ENCODE measurements at regions not wholly inside any gene's neighbourhood (a gene's known extent, or its start where the extent isn't known, plus 50 kb on each side); places are given as distances from the start of the nearest gene placed in this dataset.

GRCh38 chr20:22354647-22355046 lies 229.7 kb downstream of the FOXA2 start:
- ChIA-PET POLR2A (no interaction called here), CTCF (interaction anchor here (1.1 to 8.6 kb wide), 2 partner anchors 10 to 14 kb away, joined by 3 to 47 read pairs; no protein-coding TSS in a partner anchor)
- DNase-seq (ENCODE audit: extremely low spot score): no peak
- TF ChIP-seq CTCF (IDR thresholded peaks at IDR 0.05; ENCODE audit: control extremely low read depth, extremely low read depth, low read depth, missing control alignments): no peak

- no peak for DNase-seq (ENCODE audit: extremely low spot score)
- ChIA-PET POLR2A (no interaction called here), CTCF (interaction anchor here (1.1 to 8.6 kb wide), 2 partner anchors 8 to 13 kb away, joined by 3 to 47 read pairs; no protein-coding TSS in a partner anchor)
Measured at GRCh38 chr20:22353586-22353985, 230.8 kb downstream of the FOXA2 start.

GRCh38 chr20:22352019-22352418 lies 232.4 kb downstream of the FOXA2 start:
- ChIA-PET CTCF (interaction anchor here (1.5 to 8.6 kb wide), 2 partner anchors 12 to 340 kb away, joined by 3 to 47 read pairs; no protein-coding TSS in a partner anchor), POLR2A (no interaction called here)
- TF ChIP-seq CTCF (IDR thresholded peaks at IDR 0.05; ENCODE audit: control extremely low read depth, extremely low read depth, low read depth, missing control alignments): no peak
- no peak for DNase-seq (ENCODE audit: extremely low spot score)

More at GRCh38 chr20:22353586-22353985, 230.8 kb downstream of the FOXA2 start:
- no peak for TF ChIP-seq CTCF (IDR thresholded peaks at IDR 0.05; ENCODE audit: control extremely low read depth, extremely low read depth, low read depth, missing control alignments)

GRCh38 chr20:22350624-22351023 lies 233.7 kb downstream of the FOXA2 start:
- POLR2A ChIA-PET: no interaction called here
- CTCF ChIA-PET: interaction anchor here (1.2 to 8.6 kb wide), 3 partner anchors 10 to 334 kb away, joined by 4 to 47 read pairs (median 8); no protein-coding TSS in a partner anchor
- DNase-seq (ENCODE audit: extremely low spot score): no peak
- TF ChIP-seq CTCF (IDR thresholded peaks at IDR 0.05; ENCODE audit: control extremely low read depth, extremely low read depth, low read depth, missing control alignments): no peak

- no peak for DNase-seq (ENCODE audit: extremely low spot score)
- TF ChIP-seq CTCF (IDR thresholded peaks at IDR 0.05; ENCODE audit: control extremely low read depth, extremely low read depth, low read depth, missing control alignments): no peak
- ChIA-PET POLR2A (no interaction called here), CTCF (interaction anchor here (0.8 to 8.6 kb wide), 3 partner anchors 8 to 337 kb away, joined by 3 to 47 read pairs (median 3); no protein-coding TSS in a partner anchor)
Measured at GRCh38 chr20:22348010-22348409, 236.4 kb downstream of the FOXA2 start.

- ChIA-PET POLR2A (no interaction called here), CTCF (interaction anchor here (8.6 kb wide), 1 partner anchor 6 kb away, joined by 47 read pairs; no protein-coding TSS in a partner anchor)
- no peak for TF ChIP-seq CTCF (IDR thresholded peaks at IDR 0.05; ENCODE audit: control extremely low read depth, extremely low read depth, low read depth, missing control alignments)
- no peak for DNase-seq (ENCODE audit: extremely low spot score)
Measured at GRCh38 chr20:22346716-22347115, 237.7 kb downstream of the FOXA2 start.

All from GM10248 (cell line).